GM19239 (cell line): ENCODE measurements at regions not wholly inside any gene's neighbourhood (a gene's known extent, or its start where the extent isn't known, plus 50 kb on each side); places are given as distances from the start of the nearest gene placed in this dataset.
A peak's percentile ranks its signal among the peaks of the same experiment; 100 is the strongest.
"Not testable (repeated sequence)": the region's sequence is repeated elsewhere in the genome, so short reads cannot be mapped to it uniquely, and the experiment has no call there.

Source experiments
- DNase-seq: peaks from one replicate; pipeline ENCODE4 v3.0.0; 2011; ENCODE audit warnings: low spot score; ENCODE audit not compliant: insufficient read length
- FAIRE-seq: peaks from 2 replicates; lab custom pipeline; 2011; peaks lifted over from hg19 to GRCh38; lab: Jason Lieb, UNC

- FAIRE-seq, result no peak
- DNase-seq, result no peak
Measured at GRCh38 chr6:27174958-27175357, 72.5 kb upstream of the PRSS16 start.

GRCh38 chr6:27176096-27176495 lies 71.4 kb upstream of the PRSS16 start:
- DNase-seq (no peak), FAIRE-seq (peak; percentile 53)

DNA sequence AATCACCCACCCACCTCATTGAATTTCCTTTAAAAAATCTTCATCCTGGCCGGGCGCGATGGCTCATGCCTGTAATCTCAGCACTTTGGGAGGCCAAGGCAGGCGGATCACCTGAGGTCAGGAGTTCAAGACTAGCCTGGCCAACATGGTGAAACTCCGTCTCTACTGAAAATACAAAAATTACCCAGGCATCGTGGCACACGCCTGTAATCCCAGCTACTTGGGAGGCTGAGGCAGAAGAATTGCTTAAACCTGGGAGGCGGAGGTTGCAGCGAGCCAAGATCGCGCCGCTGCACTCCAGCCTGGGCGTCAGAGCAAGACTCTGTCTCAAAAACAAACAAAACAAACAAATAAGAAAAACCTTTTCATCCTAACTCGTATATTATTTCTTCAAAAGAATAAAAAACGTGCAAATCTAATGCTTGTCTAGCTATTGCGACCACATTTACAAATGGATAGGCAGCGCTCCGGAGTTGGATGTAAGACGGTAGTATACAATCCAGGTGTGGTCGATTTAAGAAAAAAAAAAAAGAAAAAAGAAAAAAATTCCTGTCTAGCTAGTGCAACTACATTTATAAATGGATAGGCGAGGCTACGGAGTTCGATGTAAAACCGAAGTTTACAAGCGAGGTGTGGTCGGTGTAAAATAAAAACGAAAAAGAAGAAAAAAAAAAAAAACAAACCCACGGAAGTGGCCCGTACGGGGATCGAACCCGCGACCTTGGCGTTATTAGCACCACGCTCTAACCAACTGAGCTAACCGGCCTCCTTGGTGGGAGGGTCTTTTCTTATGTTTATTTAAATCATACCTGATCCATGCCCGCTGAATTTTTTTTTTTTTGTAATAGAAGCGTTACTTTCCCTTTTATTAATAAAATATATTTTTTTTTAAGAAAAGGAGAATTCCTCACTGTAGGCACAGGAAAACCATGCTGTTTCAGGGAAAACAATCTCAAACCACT lies 70.7 kb upstream of the PRSS16 start:
- FAIRE-seq (peak; percentile 71), DNase-seq (no peak)

DNA sequence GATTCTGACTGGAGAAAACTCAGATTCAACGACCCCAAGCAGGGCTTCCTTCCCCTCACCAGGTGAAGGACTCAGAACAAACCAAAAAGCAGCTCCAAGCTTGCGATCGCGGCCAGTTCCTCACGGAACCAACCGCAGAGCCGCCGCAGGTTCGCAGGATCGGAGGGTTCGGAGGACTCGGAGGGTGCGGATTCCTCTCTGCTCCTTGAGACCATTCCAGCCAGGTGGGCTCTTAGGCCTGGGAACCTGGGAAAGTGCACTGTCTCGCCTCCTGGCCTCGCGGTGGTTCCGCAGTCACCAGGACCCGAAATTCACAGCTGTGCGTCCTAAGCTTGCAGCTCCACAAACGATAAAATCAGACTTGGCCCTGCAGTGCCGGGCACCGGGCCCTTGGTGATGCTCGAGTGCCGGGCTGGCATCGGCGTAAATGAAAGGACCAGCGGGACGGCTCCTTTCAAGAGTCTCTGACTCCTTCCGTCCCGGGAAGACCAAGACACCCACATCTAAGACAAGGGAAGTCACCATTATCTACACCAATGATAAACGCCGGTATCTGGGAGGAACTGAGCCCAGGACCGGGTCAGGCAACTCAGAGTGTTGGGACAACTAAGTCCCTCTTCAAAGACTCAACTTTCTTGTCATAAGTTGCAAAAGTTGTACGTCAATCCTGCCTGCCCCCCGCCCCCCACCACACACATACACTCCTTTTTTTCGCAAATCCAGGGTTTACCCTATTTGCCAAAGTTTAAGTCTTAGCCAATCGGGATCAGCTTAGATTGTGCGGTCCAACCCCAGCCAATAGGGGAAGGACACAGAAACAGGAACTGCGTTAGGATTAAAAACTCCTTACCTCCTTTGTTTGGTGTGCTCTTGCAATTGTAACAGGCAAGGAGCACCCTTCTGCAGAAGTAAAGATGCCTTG lies 69.8 kb upstream of the PRSS16 start:
- FAIRE-seq, result peak; percentile 96
- DNase-seq, result no peak

- DNase-seq (no peak), FAIRE-seq (no peak)
Measured at GRCh38 chr6:27178407-27178730, 69.1 kb upstream of the PRSS16 start.

GRCh38 chr6:27178860-27179259 lies 68.6 kb upstream of the PRSS16 start:
- FAIRE-seq, result no peak
- no peak for DNase-seq

DNA sequence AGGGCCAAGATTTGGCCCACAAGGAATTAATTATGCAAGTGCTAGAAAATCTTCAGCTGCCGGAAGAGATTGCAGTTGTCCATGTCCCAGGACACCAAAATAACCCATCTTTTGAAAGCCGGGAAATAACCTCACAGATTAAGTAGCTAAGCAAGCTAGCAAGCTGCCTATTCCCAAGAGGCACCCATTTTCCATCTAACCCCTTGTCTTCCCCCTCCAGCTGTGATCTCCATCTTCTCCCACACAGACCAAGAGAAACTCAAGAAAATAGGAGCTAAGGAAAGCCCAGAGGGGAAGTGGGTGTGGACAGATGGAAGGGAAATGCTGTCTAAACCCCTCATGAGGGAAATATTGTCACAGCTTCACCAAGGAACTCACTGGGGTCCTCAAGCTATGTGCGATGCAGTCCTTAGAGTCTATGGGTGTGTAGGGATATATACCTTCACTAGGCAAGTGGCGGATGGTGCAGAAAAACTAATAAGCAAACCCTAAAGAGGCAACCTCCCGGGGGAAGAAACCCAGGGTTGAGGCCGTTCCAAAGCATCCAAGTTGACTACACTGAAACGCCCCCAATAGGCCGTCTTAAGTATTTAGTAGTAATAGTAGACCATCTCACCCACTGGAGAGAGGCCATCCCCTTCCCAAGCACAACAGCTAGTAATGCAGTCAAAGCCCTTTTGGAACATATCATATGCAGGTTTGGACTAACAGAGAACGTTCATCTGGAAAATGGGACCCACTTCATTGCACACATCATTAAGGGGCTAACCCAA lies 64.3 kb upstream of the PRSS16 start:
- FAIRE-seq (no peak), DNase-seq (no peak)

- no peak for FAIRE-seq
- no peak for DNase-seq
Measured at GRCh38 chr6:27187231-27188060, 60.1 kb upstream of the PRSS16 start.

GRCh38 chr6:27188061-27188884 lies 59.2 kb upstream of the PRSS16 start:
- FAIRE-seq, result no peak
- no peak for DNase-seq

DNA sequence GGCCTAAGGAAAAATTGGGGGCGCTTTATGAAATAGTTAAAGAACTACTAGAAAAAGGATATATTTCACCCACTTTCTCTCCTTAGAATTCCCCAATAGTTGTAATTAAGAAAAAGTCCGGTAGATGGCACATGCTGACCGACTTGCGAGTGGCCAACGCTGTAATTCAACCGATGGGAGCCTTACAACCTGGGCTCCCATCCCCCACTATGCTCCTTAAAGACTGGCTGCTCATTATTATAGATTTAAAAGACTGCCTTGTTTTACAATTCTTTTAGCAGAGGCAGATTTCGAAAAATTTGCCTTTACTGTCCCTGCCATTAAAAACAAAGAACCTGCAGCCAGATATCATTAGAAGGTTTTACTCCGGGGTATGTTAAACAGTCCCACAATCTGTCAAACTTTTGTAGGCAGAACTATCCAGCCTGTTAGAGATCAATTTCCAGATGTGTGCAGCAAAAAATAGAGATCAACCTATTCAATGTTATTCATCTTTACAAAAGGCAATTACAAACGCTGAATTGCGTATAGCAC lies 58.5 kb upstream of the PRSS16 start:
- FAIRE-seq, result peak; percentile 92
- no peak for DNase-seq

DNA sequence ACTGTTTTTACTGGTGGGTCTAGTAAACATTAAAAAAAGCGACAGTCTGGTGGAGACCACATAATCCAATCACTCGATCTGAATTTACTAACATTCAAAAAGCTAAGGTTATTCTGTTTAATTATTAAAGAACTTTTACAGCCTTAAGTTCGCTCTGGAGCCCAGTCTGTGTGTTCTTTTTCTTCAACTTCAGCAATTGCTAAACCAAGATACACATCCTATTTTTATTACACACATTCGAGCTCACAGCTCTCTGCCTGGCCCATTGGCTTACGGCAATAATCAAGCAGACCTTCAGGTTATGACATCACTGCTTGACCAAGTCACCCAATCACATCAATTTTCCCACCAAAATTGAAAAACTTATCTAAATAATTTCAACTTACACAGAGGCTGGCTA lies 57.4 kb upstream of the PRSS16 start:
- DNase-seq, result no peak
- no peak for FAIRE-seq

DNA sequence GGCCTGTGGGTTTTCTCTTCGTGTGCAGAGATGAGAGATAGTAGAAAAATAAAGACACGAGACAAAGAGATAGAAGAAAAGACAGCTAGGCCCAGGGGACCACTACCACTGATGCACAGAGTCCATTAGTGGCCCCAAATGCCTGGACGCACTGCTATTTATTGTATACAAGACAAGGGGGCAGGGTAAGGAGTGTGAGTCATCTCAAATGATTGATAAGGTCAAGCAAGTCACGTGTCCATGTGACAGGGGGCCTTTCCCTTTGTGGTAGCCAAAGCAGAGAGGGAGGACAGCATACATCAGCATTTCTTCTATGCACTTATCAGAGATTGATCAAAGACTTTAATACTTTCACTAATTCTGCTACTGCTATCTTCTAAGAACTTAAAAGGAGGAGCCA lies 53.0 kb upstream of the PRSS16 start:
- DNase-seq, FAIRE-seq: not testable (repeated sequence)

GRCh38 chr6:27195547-27195946 lies 52.0 kb upstream of the PRSS16 start:
- not testable (repeated sequence) for DNase-seq, FAIRE-seq
